PC-3 (cell line): ENCODE measurements at regions not wholly inside any gene's neighbourhood (a gene's known extent, or its start where the extent isn't known, plus 50 kb on each side); places are given as distances from the start of the nearest gene placed in this dataset.

Source experiments
- CTCF ChIP-seq: fragments of 300-600 bp; sonication (generic); conservative IDR thresholded peaks from 2 replicates; pipeline ENCODE4 v1.5.1; 2017; ENCODE audit warnings: antibody characterized with exemption, low read depth, mild to moderate bottlenecking, low read length
- EZH2 ChIP-seq: fragments of 300-600 bp; sonication (generic); IDR thresholded peaks from one replicate; pipeline ENCODE4 v1.6.1; 2017; ENCODE audit warnings: antibody characterized with exemption, mild to moderate bottlenecking, low read length; ENCODE audit not compliant: unreplicated experiment
- EZH2phosphoT487 ChIP-seq: fragments of 300-600 bp; sonication (generic); IDR thresholded peaks from 2 replicates; pipeline ENCODE4 v1.6.1; 2018; ENCODE audit warnings: mild to moderate bottlenecking, antibody characterized with exemption, low read length, borderline replicate concordance

- TF ChIP-seq CTCF (no peak), EZH2phosphoT487 (no peak), EZH2 (no peak)
Measured at GRCh38 chr7:137074391-137075030, 206.1 kb downstream of the CHRM2 start.
